Nephron progenitor cell (in vitro differentiated cells): ENCODE measurements at regions not wholly inside any gene's neighbourhood (a gene's known extent, or its start where the extent isn't known, plus 50 kb on each side); places are given as distances from the start of the nearest gene placed in this dataset.

ENCODE experiments used
- DNase-seq: peaks from one replicate; pipeline ENCODE4 v3.0.0; 2021
- H3K27ac Mint-ChIP-seq: 2 replicates; pipeline ENCODE4 v1.8.0; 2021; ENCODE audit warnings: mild to moderate bottlenecking, moderate library complexity, mixed read lengths
- H3K27me3 Mint-ChIP-seq: 2 replicates; pipeline ENCODE4 v1.8.0; 2021; ENCODE audit warnings: mild to moderate bottlenecking, low read depth, mixed read lengths; ENCODE audit not compliant: poor library complexity
- H3K36me3 Mint-ChIP-seq: 2 replicates; pipeline ENCODE4 v1.8.0; 2021; ENCODE audit warnings: low read depth, mixed read lengths
- H3K4me1 Mint-ChIP-seq: 2 replicates; pipeline ENCODE4 v1.8.0; 2021; ENCODE audit warnings: mixed read lengths
- H3K4me3 Mint-ChIP-seq: 2 replicates; pipeline ENCODE4 v1.8.0; 2021; ENCODE audit warnings: mild to moderate bottlenecking, moderate library complexity, mixed read lengths
- H3K9me3 Mint-ChIP-seq: 2 replicates; pipeline ENCODE4 v1.8.0; 2021; ENCODE audit warnings: mild to moderate bottlenecking, moderate library complexity, mixed read lengths
- CTCF ChIP-seq: fragments of 200-600 bp; sonication (generic); IDR thresholded peaks from 2 replicates; pipeline ENCODE4 v1.5.0; 2021; ENCODE audit warnings: antibody characterized with exemption

- H3K4me1 Mint-ChIP-seq: peaks cover 6% of the 10 kb centered on the region
- H3K4me3 Mint-ChIP-seq: no peak overlapping the region
- H3K36me3 Mint-ChIP-seq: no peaks in the 10 kb centered on the region
- peaks cover 7% of the 10 kb centered on the region for H3K27me3 Mint-ChIP-seq
- H3K9me3 Mint-ChIP-seq: peaks cover 3% of the 10 kb centered on the region
- DNase-seq: no peak
- no peak for TF ChIP-seq CTCF
- no peak overlapping the region for H3K27ac Mint-ChIP-seq
Measured at GRCh38 chr1:222026280-222026679, 284.4 kb upstream of the DUSP10 start.

DNA sequence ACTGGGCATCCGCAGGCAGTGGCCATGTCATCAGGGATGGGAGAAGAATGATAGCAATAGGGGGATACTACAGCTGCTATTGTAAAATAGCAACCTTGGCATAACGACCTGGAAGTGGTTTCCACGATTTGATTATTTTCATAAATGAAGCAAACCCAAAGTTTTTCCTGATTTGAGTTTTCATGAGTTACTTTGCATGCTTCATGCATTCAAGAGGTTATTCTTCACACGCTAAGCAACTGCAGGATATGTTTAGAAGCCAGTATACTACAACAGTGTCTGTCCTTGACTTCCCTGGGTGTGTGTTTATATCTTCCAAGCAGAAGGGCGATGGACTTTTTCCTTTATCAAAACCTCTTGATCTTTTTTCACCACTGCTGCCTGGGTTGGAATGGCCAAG is 281.1 kb upstream of the DUSP10 start:
- Mint-ChIP-seq H3K4me1 (peaks cover 6% of the 10 kb centered on the region), H3K4me3 (no peak overlapping the region), H3K27me3 (peaks cover 7% of the 10 kb centered on the region), H3K9me3 (peaks cover 3% of the 10 kb centered on the region), H3K27ac (no peak overlapping the region), H3K36me3 (no peaks in the 10 kb centered on the region)
- no peak for DNase-seq
- TF ChIP-seq CTCF: no peak

DNA sequence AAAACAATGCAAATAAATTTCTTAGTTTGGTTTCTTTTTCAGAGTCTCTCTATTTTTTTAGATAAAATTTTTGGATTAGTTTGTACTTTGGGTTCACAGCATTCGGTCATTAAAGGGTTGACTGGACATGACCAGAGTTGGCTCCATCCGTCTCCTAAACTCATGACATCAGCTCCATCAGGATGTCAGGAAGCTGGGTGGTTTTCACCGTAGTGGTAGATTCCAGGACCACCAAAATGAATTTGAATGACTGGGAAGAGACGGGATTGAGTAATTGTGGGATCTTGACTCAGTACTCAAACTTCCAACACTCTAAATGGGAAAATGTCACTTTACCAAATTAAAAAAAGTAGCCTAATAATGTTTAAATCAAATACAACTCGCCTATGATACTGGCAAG is 279.2 kb upstream of the DUSP10 start:
- no peak for DNase-seq
- Mint-ChIP-seq H3K27me3 (no peaks in the 10 kb centered on the region), H3K27ac (no peak overlapping the region)

GRCh38 chr1:222020553-222020952 is 278.7 kb upstream of the DUSP10 start:
- H3K36me3 Mint-ChIP-seq: no peaks in the 10 kb centered on the region
- no peak overlapping the region for H3K4me3 Mint-ChIP-seq
- peaks cover under 1% of the 10 kb centered on the region for H3K27me3 Mint-ChIP-seq
- peaks cover 3% of the 10 kb centered on the region for H3K9me3 Mint-ChIP-seq
- H3K27ac Mint-ChIP-seq: no peak overlapping the region
- TF ChIP-seq CTCF: no peak
- no peaks in the 10 kb centered on the region for H3K4me1 Mint-ChIP-seq
- no peak for DNase-seq

More for the DNA sequence above, 279.2 kb upstream of the DUSP10 start:
- H3K36me3 Mint-ChIP-seq: no peaks in the 10 kb centered on the region
- no peak overlapping the region for H3K4me3 Mint-ChIP-seq
- TF ChIP-seq CTCF: no peak
- H3K4me1 Mint-ChIP-seq: peaks cover 2% of the 10 kb centered on the region
- H3K9me3 Mint-ChIP-seq: peaks cover 3% of the 10 kb centered on the region

GRCh38 chr1:222019029-222019428 is 277.1 kb upstream of the DUSP10 start:
- Mint-ChIP-seq H3K9me3 (peaks cover 3% of the 10 kb centered on the region), H3K27ac (no peak overlapping the region), H3K36me3 (no peaks in the 10 kb centered on the region), H3K27me3 (peaks cover 4% of the 10 kb centered on the region), H3K4me3 (no peak overlapping the region), H3K4me1 (no peaks in the 10 kb centered on the region)
- no peak for DNase-seq
- no peak for TF ChIP-seq CTCF

DNA sequence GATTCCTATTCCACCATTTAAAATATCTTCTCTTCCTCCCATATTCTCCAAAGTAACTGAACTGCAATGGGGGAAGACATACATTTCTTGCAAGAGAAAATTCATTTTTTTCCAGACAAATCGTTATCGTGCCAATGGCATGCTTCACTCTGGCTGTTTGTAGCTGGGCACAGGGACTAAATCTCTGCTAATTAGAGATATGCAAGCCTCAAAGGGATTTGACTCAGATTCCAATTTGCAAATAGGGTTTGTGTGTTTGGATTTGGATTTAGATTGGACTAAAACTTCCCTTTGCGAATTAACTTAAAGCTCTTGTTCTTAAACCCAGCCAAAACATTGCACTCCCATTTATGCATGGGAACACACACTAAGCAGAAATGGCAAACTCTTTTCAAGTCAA is 276.2 kb upstream of the DUSP10 start:
- no peak for TF ChIP-seq CTCF

More for the DNA sequence above, 276.2 kb upstream of the DUSP10 start:
- Mint-ChIP-seq H3K27ac (no peak overlapping the region), H3K9me3 (peaks cover 3% of the 10 kb centered on the region), H3K27me3 (peaks cover 4% of the 10 kb centered on the region), H3K4me1 (peaks cover 8% of the 10 kb centered on the region), H3K4me3 (no peak overlapping the region), H3K36me3 (no peaks in the 10 kb centered on the region)
- no peak for DNase-seq
